ENCODE measurements at regions not wholly inside any gene's neighbourhood (a gene's known extent, or its start where the extent isn't known, plus 50 kb on each side); places are given as distances from the start of the nearest gene placed in this dataset.

DNA sequence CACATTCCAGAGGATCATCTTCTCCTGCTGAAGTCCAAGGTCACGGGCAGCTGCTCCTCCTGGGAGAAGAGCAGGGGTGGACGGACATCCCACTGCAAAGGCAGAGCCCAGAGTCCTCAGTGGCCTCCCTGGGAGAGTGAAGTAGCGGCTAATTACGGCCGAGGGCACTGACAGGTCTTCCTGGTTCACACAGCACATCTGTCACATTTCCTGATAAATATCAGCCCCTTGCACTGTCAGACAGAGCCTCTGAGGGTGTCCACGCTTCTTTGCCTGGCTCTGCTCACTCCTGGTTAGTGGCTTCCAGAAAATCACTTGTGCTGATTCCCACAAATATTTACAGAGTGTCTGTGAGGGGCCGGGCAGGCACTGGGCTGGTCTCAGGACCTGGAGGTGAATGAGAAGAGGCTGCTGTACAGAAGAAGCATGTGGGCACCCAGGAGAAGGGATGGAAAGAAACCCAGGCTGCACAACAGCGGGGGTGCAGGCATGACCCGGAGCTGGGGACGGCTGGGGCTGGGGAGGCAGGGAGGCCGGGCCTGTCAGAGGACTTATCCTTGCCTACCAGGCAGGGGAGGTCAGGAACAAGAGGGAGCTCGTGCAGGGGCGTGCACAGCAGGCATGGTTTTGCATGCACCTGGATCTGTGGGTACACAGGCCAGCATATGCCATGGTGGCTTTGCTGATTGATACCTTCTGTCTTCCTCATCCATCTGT, 258.2 kb upstream of the TNRC6C start:
- no peak for DNase-seq (ENCODE audit: low read depth)

DNA sequence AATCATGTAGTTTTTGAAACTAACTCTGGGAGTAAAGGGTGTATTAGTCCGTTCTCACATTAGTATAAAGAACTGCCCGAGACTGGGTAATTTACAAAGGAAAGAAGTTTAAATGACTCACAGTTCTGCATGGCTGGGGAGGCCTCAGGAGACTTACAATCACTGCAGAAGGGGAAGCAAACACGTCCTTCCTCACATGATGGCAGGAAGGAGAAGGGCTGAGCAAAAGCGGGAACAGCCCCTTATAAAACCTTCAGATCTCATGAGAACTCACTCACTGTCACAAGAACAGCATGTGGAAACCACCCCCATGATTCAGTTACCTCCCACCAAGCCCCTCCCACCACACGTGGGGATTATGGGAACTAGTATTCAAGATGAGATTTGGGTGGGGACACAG, 256.5 kb upstream of the TNRC6C start:
- DNase-seq (ENCODE audit: low read depth) = no peak

DNA sequence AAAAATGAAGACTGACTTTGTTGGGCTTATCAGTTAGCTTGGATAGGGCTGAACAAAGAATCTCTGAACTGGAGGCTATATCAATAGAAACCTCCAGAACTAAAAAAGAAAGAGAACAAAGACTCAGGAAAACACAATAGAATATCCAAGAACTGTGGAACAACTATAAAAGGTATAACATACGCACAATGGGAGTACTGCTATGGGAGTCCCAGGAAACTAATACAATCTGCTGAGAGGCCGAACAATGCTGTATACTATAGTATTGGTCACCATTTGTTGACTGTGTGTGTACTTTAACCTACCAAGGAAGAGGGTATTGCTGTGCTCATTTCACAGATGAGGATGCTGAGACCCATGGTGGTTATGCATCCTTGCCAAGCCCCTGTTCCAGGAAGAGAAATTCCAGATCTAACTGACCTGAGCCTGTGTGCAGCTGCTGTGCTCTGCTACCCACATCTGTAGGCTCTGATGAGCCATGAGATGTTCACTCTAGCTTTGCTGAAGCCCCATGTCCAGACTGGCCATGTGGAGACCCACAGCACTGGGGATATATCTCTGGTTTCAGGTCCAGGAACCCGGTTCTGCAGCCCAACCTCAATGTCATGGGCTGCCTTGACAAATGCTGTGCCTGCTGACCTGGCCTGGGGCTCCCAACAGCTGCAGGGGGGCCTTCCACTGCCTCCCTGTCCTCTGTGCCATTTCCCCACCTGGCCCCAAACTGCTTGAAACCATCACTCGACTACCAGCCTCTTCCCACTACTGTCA, 254.3 kb upstream of the TNRC6C start:
- no peak for DNase-seq (ENCODE audit: low read depth)

DNA sequence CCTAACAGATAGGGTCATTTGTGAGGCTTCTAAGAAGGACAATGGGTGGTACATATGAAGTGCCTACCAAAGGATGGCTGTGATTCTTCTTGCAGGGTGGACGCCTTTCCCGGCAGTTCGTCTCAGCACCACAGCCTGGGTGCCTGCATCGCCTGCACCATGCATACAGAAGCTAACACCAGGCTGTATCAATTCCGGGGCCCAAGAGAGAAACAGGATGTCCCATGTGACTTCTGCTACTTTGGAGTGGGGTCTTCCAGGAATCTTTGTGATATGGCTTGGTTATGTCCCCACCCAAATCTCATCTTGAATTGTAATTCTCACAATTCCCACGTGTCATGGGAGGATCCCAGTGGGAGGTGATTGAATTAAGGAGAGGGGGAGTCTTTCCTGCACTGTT, 251.6 kb upstream of the TNRC6C start:
- DNase-seq (ENCODE audit: low read depth) = no peak

DNA sequence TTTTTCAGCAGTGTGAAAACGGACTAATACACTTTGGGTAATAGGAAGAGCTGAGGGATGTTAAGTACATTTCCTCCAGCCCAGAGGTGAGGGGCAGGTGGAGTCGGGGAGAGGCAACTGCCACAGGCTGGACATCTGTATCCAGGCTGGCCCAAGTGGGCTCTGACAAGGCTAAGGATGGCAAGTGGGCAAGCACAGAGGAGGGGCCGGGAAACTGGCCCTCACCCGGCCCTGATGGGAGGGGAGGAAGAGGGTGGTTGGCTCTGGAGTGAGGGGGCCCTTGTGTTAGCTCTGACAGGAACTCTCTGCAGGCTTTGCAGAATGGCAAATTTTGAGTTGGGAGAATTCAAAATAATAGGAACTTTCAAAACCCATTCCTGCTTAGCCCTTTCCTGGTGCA, 251.0 kb upstream of the TNRC6C start:
- no peak for DNase-seq (ENCODE audit: low read depth)

DNA sequence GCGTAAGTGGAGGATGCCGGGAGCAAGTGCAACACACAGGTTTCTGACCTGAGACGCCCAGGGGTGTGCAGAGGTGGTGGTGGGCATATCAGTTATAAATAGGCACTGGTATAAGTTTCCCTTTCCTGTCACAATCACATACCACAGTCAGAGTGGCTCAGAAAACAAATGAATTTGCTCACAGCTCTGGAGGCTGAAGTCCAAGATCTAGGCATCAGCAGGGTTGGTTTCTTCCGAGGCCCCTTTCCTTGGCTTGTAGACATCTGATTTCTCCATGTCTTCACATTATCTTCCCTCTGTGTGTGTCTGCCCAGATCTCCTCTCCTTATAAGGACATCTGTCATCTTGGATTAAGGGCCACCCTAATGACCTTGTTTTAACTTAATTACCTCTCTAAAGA, 250.5 kb upstream of the TNRC6C start:
- DNase-seq (ENCODE audit: low read depth) = no peak

DNA sequence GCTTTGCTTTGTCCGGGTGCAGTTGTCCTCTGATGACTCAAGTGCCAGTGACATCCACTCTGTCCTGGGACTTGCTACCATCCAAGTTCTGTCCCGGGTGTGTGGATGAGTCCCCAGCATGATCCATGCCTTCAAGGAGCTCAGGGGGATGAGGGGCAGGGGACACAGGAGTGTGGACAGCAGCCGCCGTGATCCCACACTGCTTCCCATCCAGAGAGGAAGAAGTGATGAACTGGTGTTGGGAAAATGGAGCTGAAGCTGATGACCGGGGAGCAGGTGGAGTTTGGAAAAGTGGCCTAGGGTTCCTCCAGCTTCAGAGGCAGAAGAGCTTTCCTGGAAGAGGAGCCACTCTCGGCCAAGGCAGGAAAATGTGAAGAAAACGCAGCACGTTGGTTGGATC, 249.6 kb upstream of the TNRC6C start:
- DNase-seq (ENCODE audit: low read depth) = no peak

DNA sequence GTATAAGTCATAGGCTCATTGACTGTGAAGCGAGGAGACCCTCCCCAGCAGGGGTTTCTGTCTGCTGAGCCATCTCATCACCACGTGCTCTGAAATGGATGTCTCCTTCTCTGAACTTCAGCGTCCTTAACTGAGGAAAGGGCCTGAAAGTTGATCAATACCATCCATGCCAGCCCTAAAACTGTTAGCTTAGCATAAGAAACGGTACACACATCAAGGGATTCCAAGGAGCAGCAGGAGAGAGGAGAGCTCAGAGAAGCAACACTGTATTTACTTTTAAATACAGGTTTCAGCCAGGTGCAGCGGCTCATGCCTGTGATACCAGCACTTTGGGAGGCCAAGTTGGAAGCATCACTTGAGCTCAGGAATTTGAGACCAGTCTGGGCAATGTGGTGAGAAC, 248.9 kb upstream of the TNRC6C start:
- DNase-seq (ENCODE audit: low read depth) = no peak

DNA sequence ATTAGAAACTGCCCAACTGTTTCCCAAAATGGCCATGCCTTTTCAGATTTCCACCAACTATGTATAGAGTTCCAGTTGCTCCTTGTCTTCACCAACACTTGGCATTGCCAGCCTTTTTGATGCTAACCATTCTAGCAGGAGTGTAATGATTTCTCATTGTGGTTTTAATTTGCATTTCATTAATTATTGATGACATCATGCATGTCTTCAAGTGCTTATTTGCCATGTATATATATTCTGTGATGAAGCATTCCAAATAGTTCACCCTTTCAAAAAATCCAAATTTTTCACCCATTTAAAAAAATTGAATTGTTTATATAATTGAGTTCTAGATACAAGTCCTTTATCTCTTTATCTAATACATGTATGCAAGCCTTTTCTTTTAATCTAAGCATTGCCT, 245.9 kb upstream of the TNRC6C start:
- no peak for DNase-seq (ENCODE audit: low read depth)

DNA sequence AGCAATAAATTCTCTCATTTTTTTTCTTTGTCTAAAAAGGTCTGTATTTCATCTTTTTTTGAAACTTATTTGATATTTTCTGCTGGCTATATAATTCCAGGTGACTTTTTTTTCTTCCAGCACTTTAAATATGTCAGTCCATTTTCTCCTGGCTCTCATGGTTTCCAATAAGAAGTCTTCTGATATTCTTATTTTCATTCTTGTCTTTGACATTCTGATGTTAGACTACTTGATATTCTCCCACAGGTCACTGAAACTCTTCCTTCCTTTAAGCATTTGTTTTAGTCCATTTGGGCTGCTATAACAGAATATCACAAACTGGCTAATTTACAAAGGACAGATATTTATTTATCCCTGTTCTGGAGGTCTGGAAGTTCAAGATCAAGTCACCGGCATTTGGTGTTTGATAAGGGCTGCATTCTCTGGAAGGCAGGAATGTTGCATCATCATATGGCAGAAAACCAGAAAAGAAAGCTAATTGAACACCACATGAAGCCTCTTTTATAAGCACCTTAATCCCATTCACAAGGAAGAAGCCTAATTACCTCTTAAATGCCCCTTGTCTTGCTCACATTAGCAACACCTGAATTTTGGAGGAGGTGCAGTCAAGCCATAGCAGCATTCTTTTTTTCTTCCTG, 242.1 kb upstream of the TNRC6C start:
- no peak for DNase-seq (ENCODE audit: low read depth)

DNA sequence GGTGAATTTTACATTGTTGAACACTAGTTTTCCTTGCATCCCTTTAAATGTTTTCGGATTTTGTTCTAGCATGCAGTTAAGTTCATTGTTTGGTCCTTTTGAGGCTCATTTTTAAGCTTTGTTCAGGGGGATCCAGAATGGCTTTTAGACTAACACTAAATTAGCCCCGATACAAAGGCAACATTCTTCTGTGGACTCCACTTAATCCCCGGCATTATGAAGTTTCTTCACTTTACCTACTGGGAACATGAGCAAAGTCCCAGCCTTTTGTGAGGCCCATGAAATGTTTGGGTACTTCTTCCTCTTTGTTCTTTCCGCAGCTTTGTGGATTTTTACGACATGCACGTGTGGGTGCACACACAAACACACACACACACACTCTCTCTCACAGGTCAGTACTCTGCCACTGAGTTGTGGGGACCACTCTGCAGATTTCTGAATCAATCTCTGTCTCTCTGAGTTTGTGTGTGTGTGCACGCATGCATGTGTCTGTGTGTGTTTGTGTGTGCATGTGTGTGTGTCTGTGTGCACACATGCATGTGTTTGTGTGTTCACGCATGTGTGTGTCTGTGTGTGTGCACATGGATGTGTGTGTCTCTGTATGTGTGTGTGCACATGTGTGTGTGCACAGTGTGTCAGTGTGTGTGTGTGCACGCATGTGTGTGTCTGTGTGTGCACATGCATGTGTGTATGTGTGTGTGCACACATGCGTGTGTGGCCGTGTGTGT, 240.4 kb upstream of the TNRC6C start:
- no peak for DNase-seq (ENCODE audit: low read depth)

DNA sequence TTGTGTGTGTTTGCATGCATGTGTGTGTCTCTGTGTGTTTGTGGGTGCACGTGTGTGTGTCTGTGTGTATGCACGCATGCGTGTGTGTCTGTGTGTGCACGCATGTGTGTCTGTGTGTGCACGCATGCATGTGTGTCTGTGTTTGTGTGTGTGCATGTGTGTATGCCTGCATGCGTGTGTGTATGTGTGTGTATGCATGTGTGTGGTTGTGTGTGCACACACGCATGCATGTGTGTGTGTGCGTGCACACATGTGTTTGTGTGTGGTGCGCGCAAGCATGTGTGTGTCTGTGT, 239.9 kb upstream of the TNRC6C start:
- DNase-seq (ENCODE audit: low read depth) = no peak

DNA sequence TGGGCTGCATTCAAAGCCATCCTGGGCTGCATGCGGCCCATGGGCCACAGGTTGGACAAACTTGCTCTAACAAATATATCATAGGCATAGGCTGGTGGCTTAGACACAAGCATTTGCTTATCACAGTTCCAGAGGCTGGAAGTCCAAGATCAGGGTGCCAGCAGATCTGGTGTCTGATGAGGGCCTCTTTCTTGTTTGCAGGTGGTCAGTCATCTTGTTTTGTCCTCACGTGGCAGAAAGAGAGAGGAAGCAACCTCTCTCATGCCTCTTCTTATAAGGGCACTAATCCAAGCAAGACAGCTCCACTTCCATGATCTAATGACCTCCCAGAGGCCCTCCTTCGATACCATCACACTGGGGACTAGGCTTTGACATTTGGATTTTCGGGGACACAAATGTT, 238.7 kb upstream of the TNRC6C start:
- no peak for DNase-seq (ENCODE audit: low read depth)

DNA sequence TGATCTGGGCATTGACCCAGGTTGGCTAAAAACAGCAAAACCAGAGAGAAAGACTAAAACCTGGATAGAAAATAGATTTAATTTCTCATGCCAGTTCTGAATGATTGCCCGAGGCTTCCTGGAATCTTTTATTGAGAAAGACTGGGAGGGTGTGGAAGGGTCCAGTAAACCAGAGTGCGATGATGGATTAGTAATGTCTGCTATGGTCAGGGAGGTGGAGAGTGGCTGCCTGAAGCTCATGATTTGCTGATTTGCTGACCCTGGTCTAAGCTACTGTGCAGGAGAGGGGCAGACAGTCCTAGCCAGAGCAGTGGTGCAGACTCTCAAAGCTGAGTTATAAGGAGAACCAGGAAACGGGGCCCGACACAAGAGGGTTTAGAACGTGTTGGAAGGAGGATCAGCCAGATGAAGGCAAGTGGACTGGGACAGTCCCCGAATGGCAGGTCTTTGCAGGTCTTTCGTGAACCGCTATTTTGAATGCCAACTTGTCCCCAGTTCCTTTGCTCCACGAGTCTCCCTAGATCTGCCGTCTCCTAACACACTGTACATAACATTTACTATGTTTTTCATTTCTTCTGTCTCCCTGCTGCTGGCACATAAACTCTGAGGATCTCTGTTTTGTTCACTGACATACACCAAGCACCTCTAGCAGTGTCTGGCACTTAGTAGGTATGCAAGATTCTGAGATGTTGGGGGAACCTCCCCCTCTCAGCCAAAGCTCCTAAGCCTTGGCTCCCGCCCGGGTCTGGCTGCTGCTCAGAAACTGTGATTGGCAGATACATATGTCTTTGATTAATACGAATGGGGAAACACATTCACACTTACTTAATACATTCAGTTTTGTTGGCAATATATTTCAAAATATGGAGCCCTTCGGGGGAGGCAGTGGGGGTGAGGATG, 237.3 kb upstream of the TNRC6C start:
- DNase-seq (ENCODE audit: low read depth) = no peak

DNA sequence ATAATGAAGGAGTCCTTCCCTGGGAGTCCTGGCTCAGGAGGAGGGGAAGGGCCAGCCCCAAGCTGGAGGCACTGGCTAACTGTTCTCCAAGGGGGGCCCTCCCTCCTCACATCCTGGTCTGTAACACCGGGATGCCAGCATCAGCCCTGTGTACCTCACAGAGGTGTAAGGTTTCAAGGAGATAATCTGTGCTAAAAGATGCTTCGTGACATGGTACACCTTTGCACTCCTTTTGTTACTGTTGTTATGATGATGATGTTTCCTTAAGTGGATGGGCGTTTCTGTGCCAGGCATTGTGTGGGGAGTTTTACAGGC, 236.7 kb upstream of the TNRC6C start:
- DNase-seq (ENCODE audit: low read depth) = no peak

DNA sequence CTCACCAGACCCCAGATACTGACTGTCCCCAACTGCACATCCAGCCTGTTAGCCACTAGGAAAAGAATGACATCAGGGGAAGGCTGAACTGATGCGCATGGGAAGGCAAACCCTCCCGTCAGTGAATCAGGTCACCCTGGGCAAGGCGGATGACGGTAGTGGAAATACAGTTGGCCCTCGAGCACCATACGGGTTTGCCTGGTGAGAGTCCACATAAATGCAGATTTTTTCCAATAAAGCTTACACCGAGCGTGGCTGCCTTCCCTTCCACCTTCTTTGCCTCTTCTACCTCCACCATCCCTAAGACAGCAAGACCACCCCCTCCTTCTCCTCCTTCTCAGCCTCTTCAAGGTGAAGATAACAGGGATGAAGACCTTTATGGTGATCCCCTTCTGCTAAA, 236.1 kb upstream of the TNRC6C start:
- no peak for DNase-seq (ENCODE audit: low read depth)

DNA sequence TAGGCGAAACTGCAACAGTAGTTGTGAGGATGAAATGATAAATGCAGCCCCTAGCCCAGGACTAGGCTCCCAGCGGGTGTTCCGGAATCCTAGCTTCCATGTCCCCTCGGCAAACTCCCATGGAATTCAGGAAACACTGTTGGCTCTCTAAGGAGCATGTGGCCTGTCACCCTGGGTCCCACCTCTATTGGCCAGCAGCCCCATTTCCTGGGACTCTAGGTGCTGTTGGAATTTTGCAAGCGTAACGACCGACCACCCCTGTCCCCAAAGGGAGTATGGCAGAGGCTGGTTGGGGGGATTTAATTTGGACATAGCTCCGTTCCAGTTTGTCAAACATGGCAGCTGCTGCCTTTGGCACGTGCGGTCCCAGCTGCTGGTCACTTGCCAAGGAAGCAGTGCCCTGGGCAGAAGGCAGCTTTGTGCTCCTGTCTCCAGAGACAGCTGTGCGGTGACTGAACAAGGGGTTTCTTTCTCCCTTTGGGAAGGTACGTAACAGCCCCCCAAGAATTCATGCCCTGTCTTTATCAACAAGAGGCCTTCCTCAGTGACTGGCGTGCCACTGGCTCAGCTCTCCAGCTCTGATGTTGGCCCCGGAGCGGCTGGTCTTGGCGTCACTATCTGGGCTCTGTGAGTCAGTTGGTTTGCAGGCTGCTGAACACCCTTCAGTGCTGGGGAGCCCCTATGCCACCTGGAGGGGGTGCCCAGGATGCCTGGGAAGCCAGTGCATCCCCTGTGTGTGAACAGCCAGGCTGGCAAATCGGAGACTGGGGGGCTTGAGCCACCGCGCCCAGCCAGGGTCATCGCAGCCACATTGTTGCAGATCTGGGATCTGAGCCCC, 235.2 kb upstream of the TNRC6C start:
- DNase-seq (ENCODE audit: low read depth) = no peak

DNA sequence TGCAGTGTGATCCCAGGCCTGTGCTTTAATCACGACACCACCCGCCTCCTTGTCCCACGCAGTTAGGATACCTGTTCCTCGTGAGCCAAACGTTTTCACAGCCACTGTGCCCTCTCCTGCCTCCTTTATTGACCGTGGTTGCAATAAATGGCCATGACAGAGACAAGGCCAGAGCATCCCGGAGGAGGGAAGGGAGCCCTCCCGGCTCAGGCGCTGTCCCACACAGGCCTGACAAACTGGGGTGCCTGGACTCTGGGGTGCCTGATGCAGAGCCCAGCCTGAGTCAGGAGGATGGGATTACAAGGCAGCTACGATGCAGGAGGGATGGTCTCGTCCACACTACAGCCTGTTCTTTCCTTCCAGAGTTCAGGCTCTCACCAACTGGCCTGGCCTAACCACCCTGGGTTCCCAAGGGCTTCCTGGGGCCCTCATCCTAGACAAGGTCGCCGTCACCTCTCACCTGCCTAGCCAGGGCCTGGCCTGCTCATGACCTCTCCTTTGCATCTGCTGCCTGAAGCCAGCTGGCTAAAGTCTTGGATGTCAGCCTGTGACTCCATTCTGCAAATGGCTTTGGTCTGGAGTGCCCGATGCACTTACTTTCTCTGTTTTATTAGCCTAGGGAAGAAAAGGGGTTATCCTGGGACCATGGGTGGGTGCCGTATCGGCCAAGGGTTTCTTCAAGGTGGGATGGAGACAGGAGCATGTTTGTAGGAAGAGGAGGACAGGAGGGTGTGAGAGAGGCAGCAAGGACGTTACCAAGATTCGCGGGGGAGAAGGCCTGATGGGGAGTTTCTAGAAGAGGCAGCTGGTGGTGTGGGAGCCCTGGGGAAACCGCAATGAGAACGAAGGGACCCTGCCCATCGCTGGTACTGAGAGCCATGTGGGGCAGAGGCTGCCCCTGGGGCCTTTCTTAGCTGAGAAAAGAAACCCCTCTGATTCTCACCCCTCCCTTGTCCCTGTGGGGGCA, 234.3 kb upstream of the TNRC6C start:
- no peak for DNase-seq (ENCODE audit: low read depth)

DNA sequence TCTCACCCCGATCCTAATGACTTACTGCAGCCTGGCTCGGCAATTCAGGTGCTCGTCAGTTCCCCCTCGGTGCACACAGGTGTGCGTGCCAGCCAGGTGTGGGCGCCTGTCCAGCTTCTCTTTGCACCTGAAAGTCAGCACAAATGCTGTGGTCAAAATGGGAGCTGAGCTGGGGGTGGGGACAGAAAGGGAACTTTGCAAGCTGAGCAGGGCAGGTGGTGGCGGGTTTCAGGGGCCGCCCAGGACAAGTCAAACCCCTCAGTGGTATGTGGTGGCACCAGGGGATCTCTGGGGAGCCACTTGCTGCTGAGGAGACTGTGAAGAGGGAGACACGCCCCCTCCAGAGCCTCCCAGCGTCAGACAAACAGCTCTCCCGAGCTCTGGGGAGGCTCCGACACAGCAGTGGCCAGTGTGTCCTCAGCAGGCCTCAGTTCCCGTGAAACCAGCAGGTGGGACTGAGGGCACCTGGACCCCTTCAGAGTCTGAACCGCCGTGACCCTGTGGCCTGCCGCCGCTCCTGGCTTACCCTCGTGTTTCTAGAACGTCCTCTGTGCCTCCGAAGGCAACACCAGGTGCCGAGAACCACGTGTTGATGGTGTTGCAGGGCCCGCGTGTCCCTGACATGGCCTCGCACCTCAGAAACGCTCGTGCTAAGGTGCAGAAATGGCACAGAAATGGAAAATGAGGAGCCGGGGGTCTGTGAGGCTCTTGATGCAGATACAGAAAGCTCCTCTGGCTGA, 233.5 kb upstream of the TNRC6C start:
- DNase-seq (ENCODE audit: low read depth) = no peak

All from HS-5 (cell line).